GM12865 (cell line): ENCODE measurements at regions not wholly inside any gene's neighbourhood (a gene's known extent, or its start where the extent isn't known, plus 50 kb on each side); places are given as distances from the start of the nearest gene placed in this dataset.
A peak's percentile ranks its signal among the peaks of the same experiment; 100 is the strongest.

Experiments used
- DNase-seq: peaks from one replicate; pipeline ENCODE4 v3.0.0; 2010; ENCODE audit warnings: low read depth
- H3K4me3 ChIP-seq: 2 replicates; pipeline ENCODE4 v1.5.1; 2011; ENCODE audit warnings: mild to moderate bottlenecking, low read depth, low read length, control low read depth
- TF ChIP-seq, protein P1 (sequence below): IDR thresholded peaks from 2 replicates; pipeline ENCODE4 v1.5.1; 2011; ENCODE audit warnings: low read length, control low read depth, low read depth, inconsistent platforms; ENCODE audit not compliant: insufficient read depth; ENCODE audit errors: missing control alignments

DNA sequence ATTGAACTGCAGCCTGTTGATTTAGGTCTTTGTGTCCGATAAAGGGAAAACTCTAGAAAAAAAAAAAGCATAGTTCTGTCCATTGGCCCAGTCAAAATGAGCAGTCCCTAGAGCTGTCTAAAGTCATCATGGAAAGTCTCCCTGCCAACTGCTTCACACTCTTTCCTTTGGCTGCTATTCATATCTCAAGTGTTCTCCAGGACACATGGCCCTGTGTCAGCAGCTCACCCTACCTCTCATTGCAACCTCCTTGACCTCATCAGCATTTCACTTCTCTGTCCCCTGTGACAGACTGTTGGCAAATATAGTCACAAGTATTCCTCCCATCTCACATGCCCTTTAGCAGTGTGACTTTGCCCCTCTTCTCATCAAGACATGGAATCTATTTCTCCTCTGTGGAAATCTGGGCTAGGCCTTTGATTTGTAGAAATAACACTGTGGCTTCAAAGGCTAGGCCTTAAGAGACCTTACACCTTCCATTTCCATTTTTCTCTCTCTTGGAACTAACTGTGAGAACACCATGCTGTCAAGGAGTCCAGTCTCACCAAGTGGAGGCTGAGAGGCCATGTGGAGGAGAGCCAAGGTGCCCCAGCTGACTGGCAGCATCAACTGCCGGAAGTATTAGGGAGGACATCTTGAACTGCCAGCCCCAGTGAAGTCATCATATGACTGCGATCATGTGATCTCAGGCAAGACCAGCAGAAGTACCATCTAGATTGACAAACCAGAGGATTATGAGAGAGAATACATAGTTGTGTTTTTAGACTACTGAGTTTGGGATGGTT is 149.4 kb upstream of the TARS1 start:
- no peak for DNase-seq
- TF ChIP-seq, protein P1, sequence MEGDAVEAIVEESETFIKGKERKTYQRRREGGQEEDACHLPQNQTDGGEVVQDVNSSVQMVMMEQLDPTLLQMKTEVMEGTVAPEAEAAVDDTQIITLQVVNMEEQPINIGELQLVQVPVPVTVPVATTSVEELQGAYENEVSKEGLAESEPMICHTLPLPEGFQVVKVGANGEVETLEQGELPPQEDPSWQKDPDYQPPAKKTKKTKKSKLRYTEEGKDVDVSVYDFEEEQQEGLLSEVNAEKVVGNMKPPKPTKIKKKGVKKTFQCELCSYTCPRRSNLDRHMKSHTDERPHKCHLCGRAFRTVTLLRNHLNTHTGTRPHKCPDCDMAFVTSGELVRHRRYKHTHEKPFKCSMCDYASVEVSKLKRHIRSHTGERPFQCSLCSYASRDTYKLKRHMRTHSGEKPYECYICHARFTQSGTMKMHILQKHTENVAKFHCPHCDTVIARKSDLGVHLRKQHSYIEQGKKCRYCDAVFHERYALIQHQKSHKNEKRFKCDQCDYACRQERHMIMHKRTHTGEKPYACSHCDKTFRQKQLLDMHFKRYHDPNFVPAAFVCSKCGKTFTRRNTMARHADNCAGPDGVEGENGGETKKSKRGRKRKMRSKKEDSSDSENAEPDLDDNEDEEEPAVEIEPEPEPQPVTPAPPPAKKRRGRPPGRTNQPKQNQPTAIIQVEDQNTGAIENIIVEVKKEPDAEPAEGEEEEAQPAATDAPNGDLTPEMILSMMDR, result no peak

DNA sequence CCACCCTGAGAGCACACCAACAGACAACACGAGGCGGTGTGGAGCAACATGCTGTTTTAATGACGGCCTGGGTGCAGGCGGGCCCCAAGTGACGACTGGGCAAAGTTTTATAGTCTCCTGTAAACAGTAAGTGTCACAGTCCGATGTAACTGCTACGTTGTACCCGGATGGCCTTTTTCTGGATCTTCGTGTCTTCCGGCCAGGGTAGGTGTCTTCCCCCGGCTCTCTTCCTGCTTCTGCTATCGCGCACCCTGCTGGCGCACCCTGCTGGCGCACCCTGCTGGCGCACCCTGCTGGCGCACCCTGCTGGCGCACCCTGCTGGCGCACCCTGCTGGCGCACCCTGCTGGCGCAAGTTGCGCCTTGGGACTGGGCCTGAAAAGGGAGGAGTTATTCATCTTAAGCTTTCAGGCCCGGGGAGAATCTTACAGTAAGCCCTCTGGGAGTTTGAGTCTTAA is 143.0 kb upstream of the TARS1 start:
- TF ChIP-seq, protein P1, result no peak
- no peak overlapping the region for H3K4me3 ChIP-seq
- DNase-seq, result no peak

More for the DNA sequence above, 149.4 kb upstream of the TARS1 start:
- no peak overlapping the region for H3K4me3 ChIP-seq

DNA sequence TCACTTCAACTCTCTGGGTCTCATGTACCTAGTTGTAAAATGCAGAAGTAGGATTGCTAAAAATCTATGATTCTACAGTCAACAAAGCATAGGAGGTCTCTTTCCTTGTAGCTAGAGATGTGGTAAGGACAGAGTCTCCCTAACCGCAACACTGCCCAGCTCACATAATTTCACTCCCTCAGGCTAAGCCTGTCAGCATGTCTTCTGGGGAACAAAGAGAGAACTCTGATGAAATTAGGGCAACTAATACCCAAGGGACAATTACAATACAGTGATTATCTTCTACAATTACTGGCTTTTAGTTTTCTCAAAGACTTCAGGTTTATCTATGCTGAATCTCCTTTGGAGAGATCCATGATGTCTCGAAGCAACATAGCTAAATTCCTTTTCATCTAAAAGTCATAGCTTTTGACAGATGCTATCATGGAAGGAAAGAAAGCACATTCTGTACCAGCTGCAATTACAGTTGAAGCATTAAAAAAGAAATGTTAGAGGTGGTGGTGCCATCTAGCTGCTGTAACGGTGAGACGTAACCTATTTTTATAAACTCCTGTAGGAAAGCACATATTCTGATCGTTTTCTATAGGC is 141.1 kb upstream of the TARS1 start:
- no peak overlapping the region for H3K4me3 ChIP-seq
- peak; percentile 26 for DNase-seq
- TF ChIP-seq, protein P1, result no peak

DNA sequence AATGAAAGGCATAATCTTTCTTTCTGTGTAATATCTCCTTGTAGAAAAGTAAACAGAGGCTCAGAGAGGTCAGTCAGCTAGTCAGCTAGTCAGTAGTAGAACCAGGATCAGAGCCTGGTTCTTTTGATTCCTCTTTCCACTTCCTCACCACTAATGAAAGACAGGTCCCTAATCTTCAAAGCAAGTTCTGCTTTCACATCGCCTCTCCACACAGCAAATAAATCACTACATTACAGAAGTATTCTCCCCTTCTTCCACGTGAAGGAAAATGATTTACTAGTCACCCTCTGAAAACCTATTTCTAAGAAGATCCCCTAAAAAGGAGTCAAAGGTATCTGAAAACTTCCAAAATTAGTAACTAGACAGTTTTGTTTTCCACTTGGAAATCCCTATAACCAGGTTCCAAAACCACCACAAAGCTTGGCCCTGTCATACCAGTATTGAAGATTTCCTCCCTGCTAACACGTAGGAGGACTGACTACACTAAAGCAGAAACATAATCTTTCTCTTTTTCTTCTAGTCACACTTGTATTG is 140.5 kb upstream of the TARS1 start:
- peak; percentile 49 for DNase-seq
- no peak overlapping the region for H3K4me3 ChIP-seq

DNA sequence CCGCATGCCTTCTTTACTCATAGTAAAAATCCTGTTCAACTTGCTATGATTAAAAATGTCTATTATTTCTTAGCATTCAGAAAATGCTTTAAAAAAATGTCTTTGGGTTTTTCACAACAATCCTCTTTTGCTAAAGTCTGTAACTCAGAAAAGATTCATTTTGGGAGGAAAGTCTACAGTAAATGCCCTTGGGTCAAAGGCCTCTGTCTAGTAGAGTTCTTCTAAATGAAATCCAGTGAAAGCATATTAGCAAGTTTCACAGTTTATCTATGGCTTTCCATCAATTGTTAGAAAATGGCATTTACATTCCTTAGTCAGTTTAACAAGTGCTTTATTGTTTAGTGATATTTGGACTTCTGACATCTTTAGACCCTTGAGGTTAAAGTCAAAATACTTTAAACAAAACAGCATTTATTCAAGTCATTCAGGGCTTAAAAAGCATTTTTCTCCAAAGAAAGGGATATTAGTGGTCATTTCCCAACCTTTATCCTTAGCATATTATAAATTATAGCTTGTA is 137.1 kb upstream of the TARS1 start:
- DNase-seq, result no peak
- no peak overlapping the region for H3K4me3 ChIP-seq
- TF ChIP-seq, protein P1, result no peak

More for the DNA sequence above, 140.5 kb upstream of the TARS1 start:
- TF ChIP-seq, protein P1, result no peak

DNA sequence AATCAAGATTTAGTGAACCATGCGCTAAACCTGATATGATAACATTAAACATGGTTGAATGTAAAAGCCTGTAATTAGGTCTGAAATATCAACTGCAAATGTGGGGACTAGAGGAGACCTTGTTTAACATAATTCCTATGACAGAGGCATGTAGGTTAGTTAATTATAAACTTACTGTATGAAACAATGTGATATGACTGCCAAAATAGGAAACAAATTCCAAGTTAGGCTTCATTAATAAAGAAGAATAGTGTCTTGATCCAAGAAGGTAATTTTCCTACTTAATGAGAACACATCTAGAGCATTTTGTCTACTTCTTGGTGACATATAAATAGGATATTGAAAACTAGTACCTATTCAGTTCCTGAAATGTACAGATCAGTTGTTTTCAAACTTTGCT is 136.2 kb upstream of the TARS1 start:
- no peak for DNase-seq
- no peak overlapping the region for H3K4me3 ChIP-seq
- TF ChIP-seq, protein P1, result no peak
